Activated CD4-positive, alpha-beta memory T cell treated with anti-CD3 and anti-CD28 coated beads for 36 hours (primary cell): ENCODE measurements at regions not wholly inside any gene's neighbourhood (a gene's known extent, or its start where the extent isn't known, plus 50 kb on each side); places are given as distances from the start of the nearest gene placed in this dataset.
"Not testable (repeated sequence)": the region's sequence is repeated elsewhere in the genome, so short reads cannot be mapped to it uniquely, and the experiment has no call there.

Experiments
- CTCF ChIA-PET: fragments of 350-600 bp; sonication (Branson Sonifier 250); formaldehyde crosslinking; loops from one replicate; lab custom pipeline; 2021; ENCODE audit warnings: antibody characterized with exemption, inconsistent platforms; lab: Charles Lee
- POLR2A ChIA-PET: fragments of 350-600 bp; sonication (Branson Sonifier 250); formaldehyde crosslinking; loops from one replicate; lab custom pipeline; 2021; ENCODE audit warnings: antibody characterized with exemption; lab: Charles Lee
- DNase-seq: peaks from one replicate; pipeline ENCODE4 v3.0.0-alpha.2; 2020
- H3K27ac Mint-ChIP-seq: one replicate; pipeline ENCODE4 v1.8.0; 2021; ENCODE audit warnings: mixed read lengths
- H3K27me3 Mint-ChIP-seq: one replicate; pipeline ENCODE4 v1.8.0; 2021; ENCODE audit warnings: mixed read lengths
- H3K36me3 Mint-ChIP-seq: one replicate; pipeline ENCODE4 v1.8.0; 2021; ENCODE audit warnings: mixed read lengths
- H3K4me1 Mint-ChIP-seq: one replicate; pipeline ENCODE4 v1.8.0; 2021; ENCODE audit warnings: low read depth, mixed read lengths
- H3K4me3 Mint-ChIP-seq: one replicate; pipeline ENCODE4 v1.8.0; 2021; ENCODE audit warnings: mild to moderate bottlenecking, mixed read lengths
- H3K9me3 Mint-ChIP-seq: one replicate; pipeline ENCODE4 v1.8.0; 2021; ENCODE audit warnings: mixed read lengths
- intact Hi-C: fragments of 100-400 bp; cut with micrococcal nuclease; formaldehyde crosslinking; loops from one replicate; pipeline ENCODE4 v1.15.1; 2023

DNA sequence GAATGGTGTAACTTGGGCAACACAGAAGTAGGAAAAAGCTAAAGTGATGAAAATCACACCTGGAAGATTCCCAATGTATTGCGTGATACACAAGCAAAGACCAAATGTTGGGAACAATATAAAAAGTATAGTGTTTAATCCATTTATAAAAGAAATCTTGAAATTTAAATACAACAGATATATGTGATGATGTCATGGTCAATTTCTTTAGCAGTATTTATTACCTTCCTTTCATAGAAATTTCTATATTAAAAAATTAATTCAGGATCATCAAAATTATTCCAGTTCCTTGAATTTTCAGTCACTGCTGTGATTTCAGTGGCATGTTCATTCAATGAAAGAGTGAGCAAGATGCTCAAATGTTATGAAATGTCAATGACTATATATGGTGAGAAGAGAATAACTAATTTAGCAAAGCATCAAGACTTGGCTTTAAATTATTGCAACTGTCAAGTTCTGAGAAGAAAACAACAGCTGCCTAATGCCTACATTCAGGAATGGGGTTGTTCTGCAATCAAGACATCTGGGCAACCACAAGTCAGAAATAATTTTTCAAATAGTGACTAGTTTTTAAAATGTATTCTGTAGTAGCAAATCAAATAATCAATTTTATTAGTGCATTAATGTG, 308.8 kb downstream of the SEMA3D start:
- CTCF ChIA-PET: no interaction called here

DNA sequence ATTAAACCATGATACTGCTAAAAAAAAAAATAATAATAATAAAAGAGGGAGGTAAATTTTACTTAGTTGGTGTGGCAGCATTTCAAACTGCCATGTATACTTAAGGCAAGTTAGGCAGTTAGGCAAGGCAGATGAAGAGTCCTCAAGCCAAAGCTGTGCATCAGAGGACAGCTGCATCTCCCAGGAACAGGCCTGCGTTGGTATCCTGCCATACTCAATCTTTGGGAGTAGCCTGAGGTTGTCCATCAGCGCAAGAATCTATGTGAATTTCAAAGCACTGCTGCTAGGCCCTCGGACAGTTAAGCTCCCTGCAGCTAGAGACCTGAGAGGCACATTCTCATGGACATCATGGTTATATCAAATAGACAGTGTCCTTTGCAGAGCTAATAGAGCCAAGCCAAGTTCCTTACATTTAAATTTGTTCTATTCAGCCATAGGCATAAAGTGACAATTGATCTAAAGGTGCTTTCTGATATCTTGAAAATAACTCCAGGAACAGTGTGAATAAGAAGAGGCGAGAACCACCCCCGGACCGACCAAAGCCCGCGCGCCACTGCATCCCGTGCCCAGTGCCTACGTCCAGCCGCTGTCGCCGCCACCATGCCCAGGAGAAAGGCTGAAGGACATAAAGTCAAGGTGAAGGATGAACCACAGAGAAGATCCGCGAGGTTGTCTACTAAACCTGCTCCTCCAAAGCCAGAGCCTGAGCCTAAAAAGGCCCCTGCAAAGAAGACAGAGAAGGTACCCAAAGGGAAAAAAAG, 310.6 kb downstream of the SEMA3D start:
- no peaks in the 10 kb centered on the region for H3K4me1 Mint-ChIP-seq
- no peaks in the 10 kb centered on the region for H3K27me3 Mint-ChIP-seq
- no peaks in the 10 kb centered on the region for H3K9me3 Mint-ChIP-seq
- H3K36me3 Mint-ChIP-seq: no peaks in the 10 kb centered on the region
- DNase-seq: no peak
- H3K4me3 Mint-ChIP-seq: no peak overlapping the region
- intact Hi-C loops: no loop called here
- ChIA-PET CTCF (no interaction called here), POLR2A (no interaction called here)
- H3K27ac Mint-ChIP-seq: no peak overlapping the region

More for the DNA sequence above, 308.8 kb downstream of the SEMA3D start:
- no peak for DNase-seq
- Mint-ChIP-seq H3K27me3 (no peaks in the 10 kb centered on the region), H3K9me3 (peaks cover 4% of the 10 kb centered on the region), H3K27ac (no peak overlapping the region), H3K4me1 (no peaks in the 10 kb centered on the region), H3K4me3 (no peak overlapping the region), H3K36me3 (no peaks in the 10 kb centered on the region)
- POLR2A ChIA-PET: no interaction called here
- intact Hi-C loops: no loop called here

DNA sequence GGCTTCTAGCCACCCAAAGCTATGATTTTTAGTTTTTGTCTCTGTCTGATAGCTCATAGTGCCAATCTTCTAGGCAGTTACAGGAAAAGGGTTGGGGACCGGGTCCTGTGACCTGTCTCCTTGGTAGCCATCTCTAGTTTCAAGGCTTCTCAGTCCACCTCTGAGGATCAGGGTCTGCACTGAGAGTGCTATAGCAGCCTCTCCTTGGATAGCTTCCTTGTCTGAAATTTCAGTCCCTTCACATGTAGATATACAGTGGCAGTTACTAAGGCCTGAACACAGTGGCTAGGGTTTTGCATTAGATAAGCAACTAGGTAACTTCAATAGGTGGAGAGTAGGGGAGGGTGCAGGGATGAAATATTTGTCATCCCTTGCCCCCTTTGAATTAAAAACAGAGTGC, 321.3 kb downstream of the SEMA3D start:
- Mint-ChIP-seq H3K27ac (no peak overlapping the region), H3K27me3 (no peaks in the 10 kb centered on the region), H3K36me3 (no peaks in the 10 kb centered on the region), H3K9me3 (peaks cover 2% of the 10 kb centered on the region), H3K4me3 (no peak overlapping the region), H3K4me1 (no peaks in the 10 kb centered on the region)
- intact Hi-C loops: no loop called here
- no peak for DNase-seq
- ChIA-PET CTCF (no interaction called here), POLR2A (no interaction called here)

DNA sequence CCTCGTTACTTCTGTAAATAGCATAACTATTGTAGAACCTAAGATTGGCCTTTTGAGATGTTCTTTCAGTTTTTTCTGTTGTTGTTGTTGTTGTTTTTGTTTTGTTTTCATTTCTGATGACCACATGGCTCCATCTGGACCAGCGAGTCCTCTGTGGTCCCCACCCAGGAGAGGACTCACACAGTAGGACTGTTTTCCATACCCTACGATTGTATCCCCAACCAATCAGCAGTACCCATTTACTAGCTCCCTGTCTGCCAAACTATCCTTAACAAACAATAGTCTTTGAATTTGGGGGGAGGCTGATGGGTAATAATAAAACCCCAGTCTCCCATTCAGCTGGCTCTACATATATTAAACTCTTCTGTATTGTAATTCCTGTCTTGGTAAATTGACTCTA, 329.5 kb downstream of the SEMA3D start:
- CTCF ChIA-PET: no interaction called here
- POLR2A ChIA-PET: no interaction called here
- peaks cover 4% of the 10 kb centered on the region for H3K9me3 Mint-ChIP-seq
- no peak for DNase-seq
- H3K27me3 Mint-ChIP-seq: no peaks in the 10 kb centered on the region
- intact Hi-C loops: no loop called here
- H3K36me3 Mint-ChIP-seq: no peaks in the 10 kb centered on the region
- no peaks in the 10 kb centered on the region for H3K4me1 Mint-ChIP-seq
- no peak overlapping the region for H3K27ac Mint-ChIP-seq
- H3K4me3 Mint-ChIP-seq: no peak overlapping the region

DNA sequence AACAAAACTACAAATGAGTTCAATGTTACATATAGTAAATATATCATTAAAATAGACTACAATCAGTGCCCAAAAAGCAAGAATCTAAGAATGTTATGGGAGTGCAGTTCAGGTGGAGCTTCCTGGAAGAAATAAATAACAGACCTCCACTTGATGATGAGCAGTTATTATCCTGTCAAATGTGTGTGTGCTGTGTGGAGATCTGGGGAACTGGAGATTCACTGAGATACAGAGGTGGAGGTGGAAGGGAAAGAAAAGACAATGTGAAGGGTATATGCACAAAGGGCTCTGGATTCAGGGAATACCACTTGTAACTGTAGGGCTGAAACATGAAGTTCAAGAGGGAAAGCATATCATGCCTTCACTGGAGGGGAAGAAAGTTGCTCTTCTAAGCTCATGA, 331.1 kb downstream of the SEMA3D start:
- H3K4me1 Mint-ChIP-seq: no peaks in the 10 kb centered on the region
- intact Hi-C loops: no loop called here
- H3K27ac Mint-ChIP-seq: no peak overlapping the region
- H3K9me3 Mint-ChIP-seq: peaks cover 2% of the 10 kb centered on the region
- ChIA-PET CTCF (no interaction called here), POLR2A (no interaction called here)
- no peaks in the 10 kb centered on the region for H3K27me3 Mint-ChIP-seq
- no peak for DNase-seq
- no peaks in the 10 kb centered on the region for H3K36me3 Mint-ChIP-seq
- no peak overlapping the region for H3K4me3 Mint-ChIP-seq

DNA sequence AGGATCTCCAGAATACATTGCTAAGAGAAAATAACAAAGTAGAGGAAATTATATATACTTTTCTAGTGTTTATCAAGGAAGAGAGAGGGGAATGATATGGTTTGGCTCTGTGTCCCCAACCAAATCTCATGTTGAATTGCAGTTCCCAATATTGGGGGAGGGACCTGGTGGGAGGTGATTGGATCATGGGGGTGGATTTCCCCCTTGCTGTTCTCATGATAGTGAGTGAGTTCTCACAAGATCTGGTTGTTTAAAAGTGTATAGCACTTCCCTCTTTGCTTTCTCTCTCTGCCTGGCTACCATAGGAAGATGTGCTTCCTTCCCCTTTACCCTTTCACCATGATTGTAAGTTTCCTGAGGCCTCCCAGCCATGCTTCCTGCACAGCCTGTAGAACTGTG, 337.9 kb downstream of the SEMA3D start:
- H3K36me3 Mint-ChIP-seq, CTCF ChIA-PET, H3K4me1 Mint-ChIP-seq, intact Hi-C loops, H3K4me3 Mint-ChIP-seq, H3K27me3 Mint-ChIP-seq, H3K27ac Mint-ChIP-seq, DNase-seq, H3K9me3 Mint-ChIP-seq, POLR2A ChIA-PET: not testable (repeated sequence)

DNA sequence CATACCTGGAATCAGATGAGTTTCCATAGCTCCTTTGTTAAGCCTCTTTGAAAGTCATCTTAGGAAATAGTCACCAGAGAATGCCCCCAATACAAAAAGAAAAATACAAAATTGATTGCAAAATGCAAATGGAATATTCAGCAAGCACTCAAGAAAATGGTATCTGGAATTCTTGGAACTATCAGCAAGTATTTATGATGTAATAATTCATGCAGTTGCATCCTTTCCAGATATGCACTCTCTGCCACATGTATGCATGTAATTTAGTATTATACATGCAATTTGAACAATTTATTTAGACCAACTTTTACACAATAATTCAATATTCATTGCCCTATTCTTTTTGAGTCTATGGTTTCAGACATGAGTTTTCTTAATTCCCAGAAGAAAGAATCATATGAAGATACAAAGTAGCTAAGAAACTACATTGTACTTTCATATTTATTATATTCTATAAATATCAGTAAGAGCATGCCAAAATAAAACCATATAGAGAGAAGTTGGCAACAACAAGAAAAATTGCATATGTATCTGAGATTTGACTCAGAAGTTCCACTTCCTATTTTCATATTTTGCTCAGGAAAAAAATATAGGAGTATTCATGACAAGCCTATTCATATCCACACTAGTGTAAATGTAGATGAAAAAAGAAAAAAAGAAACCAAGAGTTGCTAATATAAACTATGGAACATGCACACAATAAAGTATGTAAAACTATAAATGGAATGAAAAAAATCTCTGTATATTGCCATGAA, 338.5 kb downstream of the SEMA3D start:
- Mint-ChIP-seq H3K27me3 (no peaks in the 10 kb centered on the region), H3K36me3 (no peaks in the 10 kb centered on the region), H3K27ac (no peak overlapping the region), H3K9me3 (peaks cover 3% of the 10 kb centered on the region), H3K4me3 (no peak overlapping the region), H3K4me1 (no peaks in the 10 kb centered on the region)
- intact Hi-C loops: no loop called here
- ChIA-PET CTCF (no interaction called here), POLR2A (no interaction called here)
- DNase-seq: no peak

DNA sequence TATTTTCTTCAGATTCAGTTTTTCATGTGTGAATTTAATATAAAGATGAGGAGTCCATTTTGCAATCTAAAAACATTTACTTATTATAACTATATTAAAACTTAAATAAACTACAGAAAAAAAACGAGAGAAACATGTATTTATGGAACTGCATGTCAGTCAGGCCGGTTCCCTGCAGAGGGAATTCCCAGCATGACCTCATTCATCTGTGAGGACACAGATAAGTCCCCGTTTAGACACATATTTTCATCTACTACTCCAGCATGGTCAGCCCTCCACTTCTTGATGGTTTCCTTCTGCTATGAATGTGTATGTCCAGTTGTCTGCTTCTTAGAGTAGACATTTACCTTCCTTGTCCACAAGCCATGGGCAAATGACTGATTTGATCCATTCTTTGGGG, 339.1 kb downstream of the SEMA3D start:
- no peaks in the 10 kb centered on the region for H3K4me1 Mint-ChIP-seq
- no peaks in the 10 kb centered on the region for H3K36me3 Mint-ChIP-seq
- H3K4me3 Mint-ChIP-seq: no peak overlapping the region
- peaks cover 3% of the 10 kb centered on the region for H3K9me3 Mint-ChIP-seq
- no peak for DNase-seq
- intact Hi-C loops: no loop called here
- no peak overlapping the region for H3K27ac Mint-ChIP-seq
- H3K27me3 Mint-ChIP-seq: no peaks in the 10 kb centered on the region
- CTCF ChIA-PET: no interaction called here
- POLR2A ChIA-PET: no interaction called here

DNA sequence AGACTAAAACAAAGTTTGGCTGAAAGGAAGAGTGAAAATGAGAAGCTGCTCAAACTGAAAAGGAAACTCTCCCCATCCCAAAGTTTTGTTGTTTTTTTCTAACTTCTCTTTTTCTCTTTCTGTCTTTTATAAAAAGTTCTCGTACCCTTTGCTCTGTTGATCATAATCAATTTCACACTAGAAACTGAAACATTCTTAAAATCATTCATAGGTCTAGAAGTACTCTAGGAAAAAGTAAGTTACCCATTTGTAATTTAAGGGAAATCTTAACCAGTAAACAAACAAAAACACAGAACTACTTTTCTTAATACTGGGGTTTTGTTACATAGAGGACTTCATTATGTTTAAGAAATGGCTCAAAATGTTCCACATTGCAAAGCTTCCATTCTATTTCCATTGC, 339.8 kb downstream of the SEMA3D start:
- H3K36me3 Mint-ChIP-seq: no peaks in the 10 kb centered on the region
- H3K9me3 Mint-ChIP-seq: peaks cover 3% of the 10 kb centered on the region
- H3K27me3 Mint-ChIP-seq: no peaks in the 10 kb centered on the region
- no peaks in the 10 kb centered on the region for H3K4me1 Mint-ChIP-seq
- H3K27ac Mint-ChIP-seq: no peak overlapping the region
- intact Hi-C loops: no loop called here
- no peak overlapping the region for H3K4me3 Mint-ChIP-seq
- no peak for DNase-seq
- POLR2A ChIA-PET: no interaction called here
- CTCF ChIA-PET: no interaction called here

DNA sequence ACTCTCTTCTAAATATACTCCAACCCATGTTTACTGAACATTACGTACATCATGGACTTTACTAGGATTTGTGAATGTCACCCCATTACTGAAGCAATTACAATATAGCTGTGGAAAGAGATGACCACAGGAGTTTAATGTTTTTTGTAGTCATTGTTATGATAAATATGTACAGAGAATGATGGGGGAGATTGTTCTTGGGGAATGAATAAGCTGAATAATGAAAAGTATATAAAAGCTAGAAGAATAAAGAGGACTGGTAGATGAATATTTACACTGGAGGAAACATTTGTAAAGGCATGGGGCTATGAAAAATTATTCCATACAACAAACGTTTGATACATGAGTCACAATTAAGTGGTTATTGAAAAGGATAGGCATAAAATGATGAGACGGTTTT, 340.9 kb downstream of the SEMA3D start:
- DNase-seq: no peak
- ChIA-PET CTCF (no interaction called here), POLR2A (no interaction called here)
- intact Hi-C loops: no loop called here
- Mint-ChIP-seq H3K4me1 (no peaks in the 10 kb centered on the region), H3K4me3 (no peak overlapping the region), H3K9me3 (peaks cover 3% of the 10 kb centered on the region), H3K36me3 (no peaks in the 10 kb centered on the region), H3K27me3 (no peaks in the 10 kb centered on the region), H3K27ac (no peak overlapping the region)

DNA sequence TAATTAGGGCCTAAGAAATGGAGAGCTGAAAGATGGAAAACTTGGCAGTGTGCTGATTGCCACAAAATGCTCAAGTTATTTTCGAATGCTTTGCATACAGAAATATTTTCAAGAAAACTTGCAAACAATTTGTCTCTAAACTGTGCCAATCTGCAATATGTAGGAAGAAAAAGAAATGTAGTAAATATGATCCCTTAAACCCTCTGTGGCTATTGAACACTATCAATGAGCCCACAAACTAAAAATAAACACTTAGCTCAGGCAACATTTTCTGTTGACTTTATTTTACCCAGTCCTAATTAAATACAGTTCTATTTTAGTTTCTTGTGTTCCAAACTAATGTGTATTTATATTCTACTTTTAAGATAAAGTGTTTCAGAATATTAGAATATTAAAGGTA, 342.1 kb downstream of the SEMA3D start:
- DNase-seq: no peak
- ChIA-PET POLR2A (no interaction called here), CTCF (no interaction called here)
- no peaks in the 10 kb centered on the region for H3K36me3 Mint-ChIP-seq
- no peaks in the 10 kb centered on the region for H3K27me3 Mint-ChIP-seq
- H3K9me3 Mint-ChIP-seq: peaks cover 3% of the 10 kb centered on the region
- H3K4me3 Mint-ChIP-seq: no peak overlapping the region
- intact Hi-C loops: no loop called here
- H3K4me1 Mint-ChIP-seq: no peaks in the 10 kb centered on the region
- H3K27ac Mint-ChIP-seq: no peak overlapping the region

DNA sequence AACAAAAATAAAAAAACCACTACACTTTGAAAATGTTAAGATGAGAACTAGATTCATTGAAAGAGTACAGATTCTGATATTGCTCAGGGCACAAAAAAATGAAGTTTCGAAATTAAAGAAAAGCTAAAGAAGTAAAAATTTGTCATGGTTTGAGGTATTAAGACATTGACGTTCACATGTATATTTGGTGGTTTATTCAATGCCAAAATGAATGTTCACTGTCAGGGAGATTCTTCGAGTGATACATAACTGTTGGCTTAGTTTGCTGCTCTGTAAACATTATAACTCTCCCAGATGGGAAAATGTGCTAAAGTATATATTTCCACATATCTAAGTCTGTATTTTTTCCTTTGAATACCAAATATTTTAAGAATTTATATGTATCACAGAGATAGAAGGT, 345.0 kb downstream of the SEMA3D start:
- Mint-ChIP-seq H3K4me3 (no peak overlapping the region), H3K9me3 (no peaks in the 10 kb centered on the region), H3K4me1 (no peaks in the 10 kb centered on the region), H3K27me3 (no peaks in the 10 kb centered on the region), H3K27ac (no peak overlapping the region), H3K36me3 (no peaks in the 10 kb centered on the region)
- DNase-seq: no peak
- POLR2A ChIA-PET: no interaction called here
- CTCF ChIA-PET: no interaction called here
- intact Hi-C loops: no loop called here
